Fibroblast of lung (primary cell): ENCODE measurements at regions not wholly inside any gene's neighbourhood (a gene's known extent, or its start where the extent isn't known, plus 50 kb on each side); places are given as distances from the start of the nearest gene placed in this dataset.

Experiments
- DNase-seq, 2 donors: peaks; one replicate each; pipeline versions ENCODE4 v3.0.0 to v3.0.0-alpha.2; 2010; ENCODE audit warnings: low read depth in 2 of 2
- H2AFZ ChIP-seq: 2 replicates; pipeline ENCODE4 v1.5.1; 2012; ENCODE audit warnings: low read length, control low read depth, inconsistent platforms
- H3K27ac ChIP-seq: 2 replicates; pipeline ENCODE4 v1.5.1; 2011; ENCODE audit warnings: low read length, control low read depth; ENCODE audit not compliant: insufficient read depth
- H3K27me3 ChIP-seq: 2 replicates; pipeline ENCODE4 v1.5.1; 2011; ENCODE audit warnings: mild to moderate bottlenecking, low read length; ENCODE audit not compliant: control insufficient read depth, insufficient read depth
- H3K36me3 ChIP-seq: 2 replicates; pipeline ENCODE4 v1.5.1; 2011; ENCODE audit warnings: low read length; ENCODE audit not compliant: control insufficient read depth, insufficient read depth
- H3K4me1 ChIP-seq: 2 replicates; pipeline ENCODE4 v1.5.1; 2011; ENCODE audit warnings: low read length; ENCODE audit not compliant: control insufficient read depth, insufficient read depth; ENCODE audit errors: extremely low read depth
- H3K4me2 ChIP-seq: 2 replicates; pipeline ENCODE4 v1.5.1; 2011; ENCODE audit warnings: low read length, control low read depth; ENCODE audit not compliant: insufficient read depth; ENCODE audit errors: extremely low read depth
- H3K4me3 ChIP-seq, 4 experiments: fragments of 200-600 bp in 1 of 4; sonication (generic) in 1 of 4; replicated peaks in 1 of 4; 2 replicates each; pipeline ENCODE4 v1.5.1; 2011 to 2016; ENCODE audit warnings: low read length in 4 of 4, low read depth in 3 of 4, mild to moderate bottlenecking in 3 of 4, control low read depth in 2 of 4, inconsistent platforms in 1 of 4, mixed read lengths in 1 of 4; ENCODE audit not compliant: insufficient read depth in 1 of 4; ENCODE audit errors: control extremely low read depth in 1 of 4
- H3K79me2 ChIP-seq: 2 replicates; pipeline ENCODE4 v1.5.1; 2012; ENCODE audit warnings: mild to moderate bottlenecking, low read length, inconsistent platforms; ENCODE audit not compliant: control insufficient read depth, insufficient read depth
- H3K9ac ChIP-seq: 2 replicates; pipeline ENCODE4 v1.5.1; 2011; ENCODE audit warnings: mild to moderate bottlenecking, low read length, control low read depth; ENCODE audit not compliant: insufficient read depth
- H3K9me3 ChIP-seq: 2 replicates; pipeline ENCODE4 v1.5.1; 2012; ENCODE audit warnings: low read depth, low read length; ENCODE audit not compliant: control insufficient read depth, insufficient read depth
- H4K20me1 ChIP-seq: 2 replicates; pipeline ENCODE4 v1.5.1; 2011; ENCODE audit warnings: low read length; ENCODE audit not compliant: control insufficient read depth, insufficient read depth; ENCODE audit errors: extremely low read depth
- EZH2 ChIP-seq: IDR thresholded peaks from 2 replicates; pipeline ENCODE4 v1.5.1; 2012; ENCODE audit warnings: low read length, control low read depth, mild to moderate bottlenecking; ENCODE audit errors: missing control alignments
- TF ChIP-seq, protein P1 (sequence below), 2 donors: IDR thresholded peaks in 1 of 2; conservative IDR thresholded peaks in 1 of 2; 1 replicate in 1 of 2; 2 replicates in 1 of 2; pipeline ENCODE4 v1.5.1; 2011 to 2012; ENCODE audit warnings: low read length in 2 of 2, control low read depth in 1 of 2, inconsistent platforms in 1 of 2, low read depth in 1 of 2, mild to moderate bottlenecking in 1 of 2

DNA sequence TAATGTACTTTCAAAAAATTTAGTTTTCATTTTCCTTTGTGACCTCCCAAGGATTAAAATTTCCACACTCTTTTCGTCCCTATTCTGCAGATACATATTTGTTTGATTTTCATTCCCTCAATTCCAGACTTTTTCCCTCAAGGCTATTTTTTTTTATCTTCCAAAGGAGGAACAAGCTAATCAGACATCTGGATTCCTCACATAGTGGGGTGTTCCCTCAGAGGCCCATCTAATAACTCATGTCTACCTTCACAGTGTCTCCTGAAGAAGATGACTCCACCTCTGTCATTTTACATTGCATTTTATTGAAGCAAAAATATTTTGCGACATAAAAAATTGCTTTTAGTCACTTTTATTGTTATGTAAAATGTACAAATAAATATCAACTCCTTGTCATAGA, 122.2 kb downstream of the RFPL4B start:
- Histone ChIP-seq H3K79me2 (no peaks in the 10 kb centered on the region), H3K9me3 (no peaks in the 10 kb centered on the region), H2AFZ (no peak overlapping the region), H3K27me3 (no peaks in the 10 kb centered on the region), H3K27ac (no peak overlapping the region), H4K20me1 (no peaks in the 10 kb centered on the region), H3K9ac (no peak overlapping the region), H3K4me2 (no peak overlapping the region), H3K4me1 (no peaks in the 10 kb centered on the region), H3K4me3 (no peak overlapping the region), H3K36me3 (no peaks in the 10 kb centered on the region)
- DNase-seq: no peak
- no peak for TF ChIP-seq EZH2
- TF ChIP-seq, protein P1, sequence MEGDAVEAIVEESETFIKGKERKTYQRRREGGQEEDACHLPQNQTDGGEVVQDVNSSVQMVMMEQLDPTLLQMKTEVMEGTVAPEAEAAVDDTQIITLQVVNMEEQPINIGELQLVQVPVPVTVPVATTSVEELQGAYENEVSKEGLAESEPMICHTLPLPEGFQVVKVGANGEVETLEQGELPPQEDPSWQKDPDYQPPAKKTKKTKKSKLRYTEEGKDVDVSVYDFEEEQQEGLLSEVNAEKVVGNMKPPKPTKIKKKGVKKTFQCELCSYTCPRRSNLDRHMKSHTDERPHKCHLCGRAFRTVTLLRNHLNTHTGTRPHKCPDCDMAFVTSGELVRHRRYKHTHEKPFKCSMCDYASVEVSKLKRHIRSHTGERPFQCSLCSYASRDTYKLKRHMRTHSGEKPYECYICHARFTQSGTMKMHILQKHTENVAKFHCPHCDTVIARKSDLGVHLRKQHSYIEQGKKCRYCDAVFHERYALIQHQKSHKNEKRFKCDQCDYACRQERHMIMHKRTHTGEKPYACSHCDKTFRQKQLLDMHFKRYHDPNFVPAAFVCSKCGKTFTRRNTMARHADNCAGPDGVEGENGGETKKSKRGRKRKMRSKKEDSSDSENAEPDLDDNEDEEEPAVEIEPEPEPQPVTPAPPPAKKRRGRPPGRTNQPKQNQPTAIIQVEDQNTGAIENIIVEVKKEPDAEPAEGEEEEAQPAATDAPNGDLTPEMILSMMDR (conservative IDR thresholded peaks at IDR 0.05 in 1 of 2, IDR thresholded peaks at IDR 0.05 in 1 of 2; ENCODE audit: low read depth in 1 of 2, low read length in 2 of 2): no peak

DNA sequence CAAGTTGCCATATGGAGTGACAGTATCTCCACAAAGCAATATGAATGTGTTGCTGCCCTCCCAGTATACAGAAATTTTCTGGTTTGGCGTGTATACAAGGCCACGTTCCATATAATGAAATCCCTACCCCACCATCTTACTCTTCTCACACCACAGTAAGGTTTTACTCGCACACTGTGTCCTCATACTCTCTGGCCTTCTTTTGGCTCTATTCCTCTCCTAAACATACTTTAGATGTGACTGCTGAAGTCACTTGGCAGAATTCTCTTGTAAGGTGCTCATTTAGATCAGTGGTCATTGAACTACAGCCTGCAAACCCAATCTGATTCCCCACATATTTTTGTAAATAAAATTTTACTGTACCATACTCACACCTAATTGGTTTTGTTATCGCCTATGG, 123.2 kb downstream of the RFPL4B start:
- no peaks in the 10 kb centered on the region for H4K20me1 ChIP-seq
- H3K4me3 ChIP-seq: no peak overlapping the region
- H3K9me3 ChIP-seq: no peaks in the 10 kb centered on the region
- H3K36me3 ChIP-seq: no peaks in the 10 kb centered on the region
- no peaks in the 10 kb centered on the region for H3K27me3 ChIP-seq
- H2AFZ ChIP-seq: no peak overlapping the region
- H3K9ac ChIP-seq: no peak overlapping the region
- peak in 1 of 2 donors; percentile 54 for DNase-seq
- TF ChIP-seq, protein P1 (conservative IDR thresholded peaks at IDR 0.05 in 1 of 2, IDR thresholded peaks at IDR 0.05 in 1 of 2; ENCODE audit: low read depth in 1 of 2, low read length in 2 of 2): no peak
- no peak for TF ChIP-seq EZH2
- H3K4me2 ChIP-seq: no peak overlapping the region
- H3K27ac ChIP-seq: no peak overlapping the region
- no peaks in the 10 kb centered on the region for H3K79me2 ChIP-seq
- H3K4me1 ChIP-seq: no peaks in the 10 kb centered on the region

DNA sequence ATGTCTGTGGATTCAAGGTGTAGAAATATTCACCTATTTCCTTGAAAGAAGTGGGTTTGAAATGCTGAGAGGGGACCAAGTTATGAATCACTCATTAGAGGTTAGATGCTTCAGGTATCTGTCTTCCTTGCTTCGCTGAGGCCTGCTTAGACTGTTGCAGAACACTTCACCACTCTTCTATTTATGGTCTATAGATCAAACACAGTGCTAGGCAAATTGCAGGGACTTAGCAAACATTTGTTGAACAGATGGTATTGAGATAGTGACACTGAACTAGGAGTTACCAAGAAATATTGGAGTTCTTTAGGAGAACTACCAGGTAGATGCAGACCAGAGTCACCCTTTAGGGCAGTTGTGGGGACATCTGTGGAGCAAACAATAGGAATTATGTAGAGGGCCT, 123.8 kb downstream of the RFPL4B start:
- no peaks in the 10 kb centered on the region for H3K36me3 ChIP-seq
- H3K27ac ChIP-seq: no peak overlapping the region
- H4K20me1 ChIP-seq: no peaks in the 10 kb centered on the region
- H3K27me3 ChIP-seq: no peaks in the 10 kb centered on the region
- H3K79me2 ChIP-seq: no peaks in the 10 kb centered on the region
- H3K9ac ChIP-seq: no peak overlapping the region
- H3K4me2 ChIP-seq: no peak overlapping the region
- H2AFZ ChIP-seq: no peak overlapping the region
- no peak for DNase-seq
- H3K4me1 ChIP-seq: no peaks in the 10 kb centered on the region
- TF ChIP-seq, protein P1 (conservative IDR thresholded peaks at IDR 0.05 in 1 of 2, IDR thresholded peaks at IDR 0.05 in 1 of 2; ENCODE audit: low read depth in 1 of 2, low read length in 2 of 2): no peak
- TF ChIP-seq EZH2: no peak
- no peaks in the 10 kb centered on the region for H3K9me3 ChIP-seq
- no peak overlapping the region for H3K4me3 ChIP-seq
